ENCODE measurements at regions not wholly inside any gene's neighbourhood (a gene's known extent, or its start where the extent isn't known, plus 50 kb on each side); places are given as distances from the start of the nearest gene placed in this dataset.

DNA sequence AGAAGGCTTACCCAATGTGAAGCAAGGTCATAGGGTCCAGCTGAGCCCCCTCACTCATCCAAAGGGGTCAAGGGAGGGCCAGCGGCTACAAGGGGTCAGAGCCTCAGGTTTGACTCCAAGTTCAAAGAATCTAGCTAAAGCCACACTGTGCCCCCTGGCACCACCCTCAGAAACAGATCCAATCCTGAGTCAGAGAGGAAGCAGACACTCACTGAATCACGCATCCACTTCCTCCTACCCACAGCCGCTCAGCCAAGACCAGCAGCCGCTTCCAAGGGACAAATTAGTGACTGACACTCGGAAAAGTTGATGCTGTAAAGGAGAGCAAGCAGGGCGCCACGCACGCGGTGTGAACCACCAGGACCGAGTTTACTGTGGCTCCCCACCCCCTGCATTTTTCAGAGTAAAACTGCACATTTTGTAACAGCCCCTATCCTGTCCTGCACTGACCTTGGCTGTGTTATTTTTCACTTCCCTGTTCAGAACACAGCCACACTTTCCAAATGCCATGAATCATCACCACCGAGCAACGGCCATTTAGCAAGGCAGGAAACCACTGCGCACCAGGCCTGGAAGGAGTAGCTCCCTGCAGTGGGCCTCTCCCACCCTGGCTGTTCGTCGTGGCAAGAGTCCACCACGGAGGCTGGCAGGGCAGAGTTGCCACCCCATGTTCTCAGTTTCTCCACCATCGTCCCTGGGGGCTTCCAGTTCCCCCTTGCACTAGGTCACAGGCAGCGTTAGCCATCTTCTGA, 147.8 kb downstream of the TOMM20 start (continued):
- peak; percentile 20; the same call in 1 of the 2 replicates for TF ChIP-seq ZNF232 (CRISPR knock-in tag; IDR thresholded peaks at IDR 0.05; ENCODE audit: borderline replicate concordance)
- TF ChIP-seq, protein P1, sequence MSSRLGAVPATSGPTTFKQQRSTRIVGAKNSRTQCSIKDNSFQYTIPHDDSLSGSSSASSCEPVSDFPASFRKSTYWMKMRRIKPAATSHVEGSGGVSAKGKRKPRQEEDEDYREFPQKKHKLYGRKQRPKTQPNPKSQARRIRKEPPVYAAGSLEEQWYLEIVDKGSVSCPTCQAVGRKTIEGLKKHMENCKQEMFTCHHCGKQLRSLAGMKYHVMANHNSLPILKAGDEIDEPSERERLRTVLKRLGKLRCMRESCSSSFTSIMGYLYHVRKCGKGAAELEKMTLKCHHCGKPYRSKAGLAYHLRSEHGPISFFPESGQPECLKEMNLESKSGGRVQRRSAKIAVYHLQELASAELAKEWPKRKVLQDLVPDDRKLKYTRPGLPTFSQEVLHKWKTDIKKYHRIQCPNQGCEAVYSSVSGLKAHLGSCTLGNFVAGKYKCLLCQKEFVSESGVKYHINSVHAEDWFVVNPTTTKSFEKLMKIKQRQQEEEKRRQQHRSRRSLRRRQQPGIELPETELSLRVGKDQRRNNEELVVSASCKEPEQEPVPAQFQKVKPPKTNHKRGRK (CRISPR knock-in tag; IDR thresholded peaks at IDR 0.05), result no peak
- TF ChIP-seq, protein P2, sequence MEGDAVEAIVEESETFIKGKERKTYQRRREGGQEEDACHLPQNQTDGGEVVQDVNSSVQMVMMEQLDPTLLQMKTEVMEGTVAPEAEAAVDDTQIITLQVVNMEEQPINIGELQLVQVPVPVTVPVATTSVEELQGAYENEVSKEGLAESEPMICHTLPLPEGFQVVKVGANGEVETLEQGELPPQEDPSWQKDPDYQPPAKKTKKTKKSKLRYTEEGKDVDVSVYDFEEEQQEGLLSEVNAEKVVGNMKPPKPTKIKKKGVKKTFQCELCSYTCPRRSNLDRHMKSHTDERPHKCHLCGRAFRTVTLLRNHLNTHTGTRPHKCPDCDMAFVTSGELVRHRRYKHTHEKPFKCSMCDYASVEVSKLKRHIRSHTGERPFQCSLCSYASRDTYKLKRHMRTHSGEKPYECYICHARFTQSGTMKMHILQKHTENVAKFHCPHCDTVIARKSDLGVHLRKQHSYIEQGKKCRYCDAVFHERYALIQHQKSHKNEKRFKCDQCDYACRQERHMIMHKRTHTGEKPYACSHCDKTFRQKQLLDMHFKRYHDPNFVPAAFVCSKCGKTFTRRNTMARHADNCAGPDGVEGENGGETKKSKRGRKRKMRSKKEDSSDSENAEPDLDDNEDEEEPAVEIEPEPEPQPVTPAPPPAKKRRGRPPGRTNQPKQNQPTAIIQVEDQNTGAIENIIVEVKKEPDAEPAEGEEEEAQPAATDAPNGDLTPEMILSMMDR (CRISPR knock-in tag; IDR thresholded peaks at IDR 0.05), result 0 out of 2 replicates have a peak, but pooled peaks have one; percentile 3
- no peak for TF ChIP-seq ZNF282 (IDR thresholded peaks at IDR 0.05; ENCODE audit: partially characterized antibody)
- TF ChIP-seq, protein P3, sequence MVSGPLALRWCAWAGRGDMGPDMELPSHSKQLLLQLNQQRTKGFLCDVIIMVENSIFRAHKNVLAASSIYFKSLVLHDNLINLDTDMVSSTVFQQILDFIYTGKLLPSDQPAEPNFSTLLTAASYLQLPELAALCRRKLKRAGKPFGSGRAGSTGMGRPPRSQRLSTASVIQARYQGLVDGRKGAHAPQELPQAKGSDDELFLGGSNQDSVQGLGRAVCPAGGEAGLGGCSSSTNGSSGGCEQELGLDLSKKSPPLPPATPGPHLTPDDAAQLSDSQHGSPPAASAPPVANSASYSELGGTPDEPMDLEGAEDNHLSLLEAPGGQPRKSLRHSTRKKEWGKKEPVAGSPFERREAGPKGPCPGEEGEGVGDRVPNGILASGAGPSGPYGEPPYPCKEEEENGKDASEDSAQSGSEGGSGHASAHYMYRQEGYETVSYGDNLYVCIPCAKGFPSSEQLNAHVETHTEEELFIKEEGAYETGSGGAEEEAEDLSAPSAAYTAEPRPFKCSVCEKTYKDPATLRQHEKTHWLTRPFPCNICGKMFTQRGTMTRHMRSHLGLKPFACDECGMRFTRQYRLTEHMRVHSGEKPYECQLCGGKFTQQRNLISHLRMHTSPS (CRISPR knock-in tag; IDR thresholded peaks at IDR 0.05; ENCODE audit: low read depth), result peak; percentile 96
- TF ChIP-seq, protein P4, sequence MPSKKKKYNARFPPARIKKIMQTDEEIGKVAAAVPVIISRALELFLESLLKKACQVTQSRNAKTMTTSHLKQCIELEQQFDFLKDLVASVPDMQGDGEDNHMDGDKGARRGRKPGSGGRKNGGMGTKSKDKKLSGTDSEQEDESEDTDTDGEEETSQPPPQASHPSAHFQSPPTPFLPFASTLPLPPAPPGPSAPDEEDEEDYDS (CRISPR knock-in tag; IDR thresholded peaks at IDR 0.05), result peak; percentile 26; the same call in 1 of the 2 replicates
- no peak for TF ChIP-seq ZNF253 (CRISPR knock-in tag; IDR thresholded peaks at IDR 0.05; ENCODE audit: borderline replicate concordance)
- TF ChIP-seq, protein P5, sequence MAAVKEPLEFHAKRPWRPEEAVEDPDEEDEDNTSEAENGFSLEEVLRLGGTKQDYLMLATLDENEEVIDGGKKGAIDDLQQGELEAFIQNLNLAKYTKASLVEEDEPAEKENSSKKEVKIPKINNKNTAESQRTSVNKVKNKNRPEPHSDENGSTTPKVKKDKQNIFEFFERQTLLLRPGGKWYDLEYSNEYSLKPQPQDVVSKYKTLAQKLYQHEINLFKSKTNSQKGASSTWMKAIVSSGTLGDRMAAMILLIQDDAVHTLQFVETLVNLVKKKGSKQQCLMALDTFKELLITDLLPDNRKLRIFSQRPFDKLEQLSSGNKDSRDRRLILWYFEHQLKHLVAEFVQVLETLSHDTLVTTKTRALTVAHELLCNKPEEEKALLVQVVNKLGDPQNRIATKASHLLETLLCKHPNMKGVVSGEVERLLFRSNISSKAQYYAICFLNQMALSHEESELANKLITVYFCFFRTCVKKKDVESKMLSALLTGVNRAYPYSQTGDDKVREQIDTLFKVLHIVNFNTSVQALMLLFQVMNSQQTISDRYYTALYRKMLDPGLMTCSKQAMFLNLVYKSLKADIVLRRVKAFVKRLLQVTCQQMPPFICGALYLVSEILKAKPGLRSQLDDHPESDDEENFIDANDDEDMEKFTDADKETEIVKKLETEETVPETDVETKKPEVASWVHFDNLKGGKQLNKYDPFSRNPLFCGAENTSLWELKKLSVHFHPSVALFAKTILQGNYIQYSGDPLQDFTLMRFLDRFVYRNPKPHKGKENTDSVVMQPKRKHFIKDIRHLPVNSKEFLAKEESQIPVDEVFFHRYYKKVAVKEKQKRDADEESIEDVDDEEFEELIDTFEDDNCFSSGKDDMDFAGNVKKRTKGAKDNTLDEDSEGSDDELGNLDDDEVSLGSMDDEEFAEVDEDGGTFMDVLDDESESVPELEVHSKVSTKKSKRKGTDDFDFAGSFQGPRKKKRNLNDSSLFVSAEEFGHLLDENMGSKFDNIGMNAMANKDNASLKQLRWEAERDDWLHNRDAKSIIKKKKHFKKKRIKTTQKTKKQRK (IDR thresholded peaks at IDR 0.05; ENCODE audit: low read length), result no peak
- TF ChIP-seq, protein P6, sequence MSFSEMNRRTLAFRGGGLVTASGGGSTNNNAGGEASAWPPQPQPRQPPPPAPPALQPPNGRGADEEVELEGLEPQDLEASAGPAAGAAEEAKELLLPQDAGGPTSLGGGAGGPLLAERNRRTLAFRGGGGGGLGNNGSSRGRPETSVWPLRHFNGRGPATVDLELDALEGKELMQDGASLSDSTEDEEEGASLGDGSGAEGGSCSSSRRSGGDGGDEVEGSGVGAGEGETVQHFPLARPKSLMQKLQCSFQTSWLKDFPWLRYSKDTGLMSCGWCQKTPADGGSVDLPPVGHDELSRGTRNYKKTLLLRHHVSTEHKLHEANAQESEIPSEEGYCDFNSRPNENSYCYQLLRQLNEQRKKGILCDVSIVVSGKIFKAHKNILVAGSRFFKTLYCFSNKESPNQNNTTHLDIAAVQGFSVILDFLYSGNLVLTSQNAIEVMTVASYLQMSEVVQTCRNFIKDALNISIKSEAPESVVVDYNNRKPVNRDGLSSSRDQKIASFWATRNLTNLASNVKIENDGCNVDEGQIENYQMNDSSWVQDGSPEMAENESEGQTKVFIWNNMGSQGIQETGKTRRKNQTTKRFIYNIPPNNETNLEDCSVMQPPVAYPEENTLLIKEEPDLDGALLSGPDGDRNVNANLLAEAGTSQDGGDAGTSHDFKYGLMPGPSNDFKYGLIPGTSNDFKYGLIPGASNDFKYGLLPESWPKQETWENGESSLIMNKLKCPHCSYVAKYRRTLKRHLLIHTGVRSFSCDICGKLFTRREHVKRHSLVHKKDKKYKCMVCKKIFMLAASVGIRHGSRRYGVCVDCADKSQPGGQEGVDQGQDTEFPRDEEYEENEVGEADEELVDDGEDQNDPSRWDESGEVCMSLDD (CRISPR knock-in tag; IDR thresholded peaks at IDR 0.05; ENCODE audit: borderline replicate concordance), result no peak
- TF ChIP-seq HOXA3 (CRISPR knock-in tag; IDR thresholded peaks at IDR 0.05), result peak; percentile 73; the same call in 1 of the 2 replicates
- TF ChIP-seq, protein P7, sequence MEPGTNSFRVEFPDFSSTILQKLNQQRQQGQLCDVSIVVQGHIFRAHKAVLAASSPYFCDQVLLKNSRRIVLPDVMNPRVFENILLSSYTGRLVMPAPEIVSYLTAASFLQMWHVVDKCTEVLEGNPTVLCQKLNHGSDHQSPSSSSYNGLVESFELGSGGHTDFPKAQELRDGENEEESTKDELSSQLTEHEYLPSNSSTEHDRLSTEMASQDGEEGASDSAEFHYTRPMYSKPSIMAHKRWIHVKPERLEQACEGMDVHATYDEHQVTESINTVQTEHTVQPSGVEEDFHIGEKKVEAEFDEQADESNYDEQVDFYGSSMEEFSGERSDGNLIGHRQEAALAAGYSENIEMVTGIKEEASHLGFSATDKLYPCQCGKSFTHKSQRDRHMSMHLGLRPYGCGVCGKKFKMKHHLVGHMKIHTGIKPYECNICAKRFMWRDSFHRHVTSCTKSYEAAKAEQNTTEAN (CRISPR knock-in tag; conservative IDR thresholded peaks at IDR 0.05), result peak; percentile 15; the same call in 1 of the 2 replicates
- no peak for TF ChIP-seq ZKSCAN1 (IDR thresholded peaks at IDR 0.05; ENCODE audit: low read length)
- TF ChIP-seq RAD21 (CRISPR knock-in tag; IDR thresholded peaks at IDR 0.05), result no peak; the same call in 1 of the 2 replicates
- no peak; the same call in 1 of the 2 replicates for TF ChIP-seq DR1 (CRISPR knock-in tag; IDR thresholded peaks at IDR 0.05)
- no peak for TF ChIP-seq ZNF83 (CRISPR knock-in tag; IDR thresholded peaks at IDR 0.05; ENCODE audit: borderline replicate concordance)
